Body of pancreas (tissue), 4 donors: ENCODE measurements at regions not wholly inside any gene's neighbourhood (a gene's known extent, or its start where the extent isn't known, plus 50 kb on each side); places are given as distances from the start of the nearest gene placed in this dataset.

Experiments used
- ATAC-seq: fragments of 150-250 bp; one replicate; pipeline ENCODE4 v1.9.1; 2016
- DNase-seq, 4 donors: peaks; one replicate each; pipeline ENCODE4 v3.0.0-alpha.2; 2019
- H3K27ac ChIP-seq, 4 donors: fragments of 200-600 bp; sonication (generic); 1 replicate in 3 of 4; 2 replicates in 1 of 4; pipeline versions ENCODE4 v1.5.1 to v1.6.1; 2016 to 2019; ENCODE audit warnings: mild to moderate bottlenecking in 1 of 4, mixed read lengths in 1 of 4, moderate library complexity in 1 of 4
- H3K27me3 ChIP-seq, 2 donors: fragments of 200-600 bp; sonication (generic); one replicate each; pipeline ENCODE4 v1.6.0; 2016; ENCODE audit warnings: mild to moderate bottlenecking in 1 of 2
- H3K36me3 ChIP-seq, 2 donors: fragments of 200-600 bp; sonication (generic); replicated peaks in 1 of 2; 2 replicates each; pipeline ENCODE4 v1.5.1; 2016; ENCODE audit warnings: low read depth in 2 of 2; ENCODE audit not compliant: insufficient read depth in 1 of 2
- H3K4me1 ChIP-seq: fragments of 200-600 bp; sonication (generic); one replicate; pipeline ENCODE4 v1.6.0; 2016
- H3K4me3 ChIP-seq, 2 donors: fragments of 200-600 bp; sonication (generic); 1 replicate in 1 of 2; 2 replicates in 1 of 2; pipeline ENCODE4 v1.5.1; 2016 to 2019
- H3K9me3 ChIP-seq, 3 donors: fragments of 200-600 bp; sonication (generic); 1 replicate in 2 of 3; 2 replicates in 1 of 3; pipeline ENCODE4 v1.5.1; 2016
- CTCF ChIP-seq, 7 experiments: fragments of 450-650 bp in 4 of 7; fragments of 200-600 bp in 3 of 7; sonication (generic) in 3 of 7; IDR thresholded peaks; one replicate each; pipeline ENCODE4 v1.5.1; 2016 to 2019; ENCODE audit warnings: antibody characterized with exemption in 7 of 7
- POLR2A ChIP-seq, 3 donors: fragments of 450-650 bp; IDR thresholded peaks; one replicate each; pipeline ENCODE4 v1.6.1; 2016; ENCODE audit warnings: antibody characterized with exemption in 3 of 3, mild to moderate bottlenecking in 2 of 3
- WGBS, 2 donors: methylation state at CpG; one replicate each; pipeline ENCODE4 v1.1.5; 2017; 5-methylcytosine and 5-hydroxymethylcytosine counted together
- intact Hi-C: fragments of 100-400 bp; cut with DNase I; formaldehyde crosslinking; loops from one replicate; pipeline ENCODE4 v1.15.1; 2023

- DNase-seq: no peak
- Histone ChIP-seq H3K27ac (no peak overlapping the region), H3K4me3 (no peak overlapping the region), H3K4me1 (peaks cover 4% of the 10 kb centered on the region), H3K9me3 (no peaks in the 10 kb centered on the region), H3K36me3 (no peaks in the 10 kb centered on the region), H3K27me3 (no peaks in the 10 kb centered on the region)
- WGBS, 2 donors: 45 to 61% methylated on average over 2 of the region's 2 CpGs
- intact Hi-C loops: loop anchor here (10.0 kb wide), 1 partner anchor 151 kb away; no protein-coding TSS in a partner anchor
- ATAC-seq: no peak
- TF ChIP-seq CTCF (IDR thresholded peaks at IDR 0.05) (no peak), POLR2A (IDR thresholded peaks at IDR 0.05) (no peak)
Observed at GRCh38 chr5:147963436-147963835, 57.1 kb upstream of the C5orf46 start.

- Histone ChIP-seq H3K27me3 (no peaks in the 10 kb centered on the region), H3K4me1 (peaks cover 4% of the 10 kb centered on the region), H3K9me3 (no peaks in the 10 kb centered on the region), H3K27ac (no peak overlapping the region), H3K36me3 (no peaks in the 10 kb centered on the region), H3K4me3 (no peak overlapping the region)
- TF ChIP-seq POLR2A (IDR thresholded peaks at IDR 0.05) (no peak), CTCF (IDR thresholded peaks at IDR 0.05) (no peak)
- WGBS, 2 donors: 27 to 38% methylated on average over 2 of the region's 2 CpGs
- DNase-seq (no peak), ATAC-seq (no peak)
- intact Hi-C loops: loop anchor here (10.0 kb wide), 1 partner anchor 154 kb away; no protein-coding TSS in a partner anchor
Observed at GRCh38 chr5:147961208-147961749, 54.9 kb upstream of the C5orf46 start.

GRCh38 chr5:147957901-147958300 is 51.6 kb upstream of the C5orf46 start:
- TF ChIP-seq CTCF (IDR thresholded peaks at IDR 0.05): no peak
- TF ChIP-seq POLR2A (IDR thresholded peaks at IDR 0.05): no peak
- intact Hi-C loops: no loop called here
- H3K36me3 ChIP-seq: no peaks in the 10 kb centered on the region
- H3K27ac ChIP-seq: no peak overlapping the region
- 85 to 87% methylated on average over 6 of the region's 6 CpGs for WGBS, 2 donors
- ATAC-seq: no peak
- no peak for DNase-seq
- H3K27me3 ChIP-seq: no peaks in the 10 kb centered on the region
- no peak overlapping the region for H3K4me3 ChIP-seq
- H3K4me1 ChIP-seq: no peaks in the 10 kb centered on the region
- H3K9me3 ChIP-seq: no peaks in the 10 kb centered on the region

GRCh38 chr5:147956842-147957223 is 50.5 kb upstream of the C5orf46 start:
- DNase-seq: no peak
- no peak for TF ChIP-seq POLR2A (IDR thresholded peaks at IDR 0.05)
- TF ChIP-seq CTCF (IDR thresholded peaks at IDR 0.05): no peak
- WGBS, 2 donors: 26 to 39% methylated on average over 2 of the region's 2 CpGs
- H3K36me3 ChIP-seq: no peaks in the 10 kb centered on the region
- H3K4me3 ChIP-seq: no peak overlapping the region
- H3K27ac ChIP-seq: no peak overlapping the region
- intact Hi-C loops: no loop called here
- no peaks in the 10 kb centered on the region for H3K4me1 ChIP-seq
- no peaks in the 10 kb centered on the region for H3K9me3 ChIP-seq
- ATAC-seq: no peak
- no peaks in the 10 kb centered on the region for H3K27me3 ChIP-seq
